Lower leg skin (tissue), 3 donors: ENCODE measurements at regions not wholly inside any gene's neighbourhood (a gene's known extent, or its start where the extent isn't known, plus 50 kb on each side); places are given as distances from the start of the nearest gene placed in this dataset.

Source experiments
- POLR2A ChIP-seq, 2 donors: fragments of 450-650 bp; IDR thresholded peaks; one replicate each; pipeline ENCODE4 v1.6.1; 2016 to 2017; ENCODE audit warnings: antibody characterized with exemption in 2 of 2, mild to moderate bottlenecking in 1 of 2, moderate library complexity in 1 of 2
- TF ChIP-seq, protein P1 (sequence below), 3 donors: fragments of 450-650 bp; IDR thresholded peaks; one replicate each; pipeline ENCODE4 v1.5.1; 2016; ENCODE audit warnings: antibody characterized with exemption in 3 of 3, mild to moderate bottlenecking in 3 of 3, moderate library complexity in 2 of 3

DNA sequence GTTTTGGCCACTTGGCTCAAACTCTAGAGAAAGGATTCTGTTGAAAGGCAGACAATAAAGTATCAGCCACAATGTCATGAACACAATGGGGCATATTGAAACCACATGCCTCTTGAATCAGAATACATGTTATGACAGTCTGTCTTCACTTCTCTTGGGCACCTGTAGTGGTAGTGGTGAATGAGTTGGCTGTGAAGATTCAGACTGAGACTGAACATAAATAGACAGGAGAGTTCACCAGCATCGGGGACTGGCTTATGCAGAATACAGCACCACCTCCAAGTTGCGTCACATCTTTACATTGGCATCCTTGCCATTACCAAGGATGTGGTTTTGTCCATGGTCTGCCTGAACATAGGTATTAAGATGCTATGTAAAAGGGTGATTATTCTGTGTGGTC, 336.8 kb downstream of the MYCN start:
- TF ChIP-seq, protein P1, sequence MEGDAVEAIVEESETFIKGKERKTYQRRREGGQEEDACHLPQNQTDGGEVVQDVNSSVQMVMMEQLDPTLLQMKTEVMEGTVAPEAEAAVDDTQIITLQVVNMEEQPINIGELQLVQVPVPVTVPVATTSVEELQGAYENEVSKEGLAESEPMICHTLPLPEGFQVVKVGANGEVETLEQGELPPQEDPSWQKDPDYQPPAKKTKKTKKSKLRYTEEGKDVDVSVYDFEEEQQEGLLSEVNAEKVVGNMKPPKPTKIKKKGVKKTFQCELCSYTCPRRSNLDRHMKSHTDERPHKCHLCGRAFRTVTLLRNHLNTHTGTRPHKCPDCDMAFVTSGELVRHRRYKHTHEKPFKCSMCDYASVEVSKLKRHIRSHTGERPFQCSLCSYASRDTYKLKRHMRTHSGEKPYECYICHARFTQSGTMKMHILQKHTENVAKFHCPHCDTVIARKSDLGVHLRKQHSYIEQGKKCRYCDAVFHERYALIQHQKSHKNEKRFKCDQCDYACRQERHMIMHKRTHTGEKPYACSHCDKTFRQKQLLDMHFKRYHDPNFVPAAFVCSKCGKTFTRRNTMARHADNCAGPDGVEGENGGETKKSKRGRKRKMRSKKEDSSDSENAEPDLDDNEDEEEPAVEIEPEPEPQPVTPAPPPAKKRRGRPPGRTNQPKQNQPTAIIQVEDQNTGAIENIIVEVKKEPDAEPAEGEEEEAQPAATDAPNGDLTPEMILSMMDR (IDR thresholded peaks at IDR 0.05) = no peak
- no peak for TF ChIP-seq POLR2A (IDR thresholded peaks at IDR 0.05)
